GM23248 (cell line): ENCODE measurements at regions not wholly inside any gene's neighbourhood (a gene's known extent, or its start where the extent isn't known, plus 50 kb on each side); places are given as distances from the start of the nearest gene placed in this dataset.

Experiments used
- DNase-seq: peaks from one replicate; pipeline ENCODE4 v3.0.0-alpha.2; 2015
- H2AFZ ChIP-seq: fragments of 200-600 bp; sonication (generic); 2 replicates; pipeline ENCODE4 v1.6.1; 2016; ENCODE audit warnings: antibody characterized with exemption
- H3F3A ChIP-seq: fragments of 200-600 bp; sonication (generic); 2 replicates; pipeline ENCODE4 v1.6.1; 2016; ENCODE audit warnings: mild to moderate bottlenecking, antibody characterized with exemption, mixed run types; ENCODE audit not compliant: insufficient read depth
- H3K27ac ChIP-seq: fragments of 200-600 bp; sonication (generic); 2 replicates; pipeline ENCODE4 v1.5.1; 2016; ENCODE audit warnings: mild to moderate bottlenecking
- H3K27me3 ChIP-seq: fragments of 200-600 bp; sonication (generic); replicated peaks from 2 replicates; pipeline ENCODE4 v1.6.1; 2016; ENCODE audit warnings: mild to moderate bottlenecking; ENCODE audit not compliant: insufficient read depth
- H3K36me3 ChIP-seq: fragments of 200-600 bp; sonication (generic); 2 replicates; pipeline ENCODE4 v1.6.1; 2016; ENCODE audit warnings: low read depth, mild to moderate bottlenecking
- H3K4me1 ChIP-seq: fragments of 200-600 bp; sonication (generic); 2 replicates; pipeline ENCODE4 v1.6.1; 2016; ENCODE audit warnings: mild to moderate bottlenecking; ENCODE audit not compliant: insufficient read depth
- H3K4me2 ChIP-seq: fragments of 200-600 bp; sonication (generic); one replicate; pipeline ENCODE4 v1.6.1; 2016; ENCODE audit warnings: mild to moderate bottlenecking; ENCODE audit not compliant: unreplicated experiment
- H3K4me3 ChIP-seq: fragments of 200-600 bp; sonication (generic); 2 replicates; pipeline ENCODE4 v1.5.1; 2016; ENCODE audit warnings: mild to moderate bottlenecking
- H3K79me2 ChIP-seq: fragments of 200-600 bp; sonication (generic); 2 replicates; pipeline ENCODE4 v1.6.1; 2016; ENCODE audit warnings: mild to moderate bottlenecking; ENCODE audit not compliant: insufficient read depth
- H3K9ac ChIP-seq: fragments of 200-600 bp; sonication (generic); 2 replicates; pipeline ENCODE4 v1.6.1; 2016; ENCODE audit warnings: mild to moderate bottlenecking
- H3K9me2 ChIP-seq: fragments of 200-600 bp; sonication (generic); 2 replicates; pipeline ENCODE4 v1.6.1; 2016; ENCODE audit warnings: mixed run types, mild to moderate bottlenecking, moderate library complexity; ENCODE audit not compliant: insufficient read depth
- H3K9me3 ChIP-seq: fragments of 200-600 bp; sonication (generic); one replicate; pipeline ENCODE4 v1.6.1; 2017; ENCODE audit warnings: low read depth
- H4K20me1 ChIP-seq: fragments of 200-600 bp; sonication (generic); 2 replicates; pipeline ENCODE4 v1.6.0; 2016; ENCODE audit not compliant: insufficient read depth
- EZH2 ChIP-seq: fragments of 200-600 bp; sonication (generic); IDR thresholded peaks from 2 replicates; pipeline ENCODE4 v1.6.1; 2018; ENCODE audit warnings: antibody characterized with exemption, mild to moderate bottlenecking; ENCODE audit not compliant: insufficient read depth, poor library complexity, severe bottlenecking
- EZH2phosphoT487 ChIP-seq: fragments of 200-600 bp; sonication (generic); IDR thresholded peaks from 2 replicates; pipeline ENCODE4 v1.6.1; 2018; ENCODE audit warnings: antibody characterized with exemption, moderate library complexity, mild to moderate bottlenecking, low read depth; ENCODE audit not compliant: insufficient read depth
- WGBS, 2 experiments: methylation state at CpG; one replicate each; pipeline ENCODE4 v1.1.6; 2015 to 2017; ENCODE audit warnings: low lambda C conversion rate in 2 of 2, low coverage in 1 of 2; ENCODE audit errors: missing lambda C conversion rate in 2 of 2; 5-methylcytosine and 5-hydroxymethylcytosine counted together
- in situ Hi-C: fragments of 300-500 bp; cut with MboI; formaldehyde crosslinking; loops from 2 replicates; pipeline ENCODE4 v1.15.0; 2020

GRCh38 chr9:113660196-113660595 lies 196.7 kb downstream of the RGS3 start:
- H3K9ac ChIP-seq, result no peak overlapping the region
- WGBS, 2 experiments, result 61 to 64% methylated on average over 9 of the region's 9 CpGs
- peaks cover 5% of the 10 kb centered on the region; the same call in 1 of the 2 replicates for H3K4me1 ChIP-seq
- no peaks in the 10 kb centered on the region for H3K9me3 ChIP-seq
- in situ Hi-C loops, result no loop called here
- no peak for TF ChIP-seq EZH2phosphoT487
- no peaks in the 10 kb centered on the region for H3K9me2 ChIP-seq
- H2AFZ ChIP-seq, result no peak overlapping the region
- no peak for DNase-seq
- H3K27me3 ChIP-seq, result no peaks in the 10 kb centered on the region
- H4K20me1 ChIP-seq, result no peaks in the 10 kb centered on the region
- no peaks in the 10 kb centered on the region for H3F3A ChIP-seq
- no peaks in the 10 kb centered on the region for H3K36me3 ChIP-seq
- no peak overlapping the region for H3K27ac ChIP-seq
- no peaks in the 10 kb centered on the region for H3K79me2 ChIP-seq
- H3K4me3 ChIP-seq, result no peak overlapping the region
- no peak overlapping the region for H3K4me2 ChIP-seq

- no peak overlapping the region for H3K27ac ChIP-seq
- WGBS, 2 experiments, result 90 to 91% methylated on average over 7 of the region's 7 CpGs
Observed at GRCh38 chr9:113661074-113661473, 197.5 kb downstream of the RGS3 start.

GRCh38 chr9:113664181-113664875 lies 200.8 kb downstream of the RGS3 start:
- H3K9ac ChIP-seq, result no peak overlapping the region
- H3K27ac ChIP-seq, result no peak overlapping the region
- H3K9me2 ChIP-seq, result no peaks in the 10 kb centered on the region
- H4K20me1 ChIP-seq, result no peaks in the 10 kb centered on the region
- no peaks in the 10 kb centered on the region for H3K9me3 ChIP-seq
- H3K4me2 ChIP-seq, result no peak overlapping the region
- no peaks in the 10 kb centered on the region for H3K36me3 ChIP-seq
- 79 to 83% methylated on average over 16 of the region's 16 CpGs for WGBS, 2 experiments
- H3F3A ChIP-seq, result peaks cover 2% of the 10 kb centered on the region; the same call in 1 of the 2 replicates
- peaks cover 11% of the 10 kb centered on the region for H3K4me1 ChIP-seq
- no peak overlapping the region for H2AFZ ChIP-seq
- no peak for DNase-seq
- TF ChIP-seq EZH2 (no peak), EZH2phosphoT487 (no peak)
- no peaks in the 10 kb centered on the region for H3K79me2 ChIP-seq
- no peak overlapping the region for H3K4me3 ChIP-seq
- in situ Hi-C loops, result no loop called here
- H3K27me3 ChIP-seq, result no peaks in the 10 kb centered on the region

More at GRCh38 chr9:113661074-113661473, 197.5 kb downstream of the RGS3 start:
- Histone ChIP-seq H3K4me3 (no peak overlapping the region), H2AFZ (no peak overlapping the region), H3K9me3 (no peaks in the 10 kb centered on the region), H3K36me3 (no peaks in the 10 kb centered on the region), H3K79me2 (no peaks in the 10 kb centered on the region), H3K27me3 (no peaks in the 10 kb centered on the region), H3F3A (no peaks in the 10 kb centered on the region), H4K20me1 (no peaks in the 10 kb centered on the region), H3K4me2 (no peak overlapping the region), H3K4me1 (peaks cover 4% of the 10 kb centered on the region; the same call in 1 of the 2 replicates), H3K9me2 (no peaks in the 10 kb centered on the region), H3K9ac (no peak overlapping the region)
- TF ChIP-seq EZH2 (no peak), EZH2phosphoT487 (no peak)
- in situ Hi-C loops, result no loop called here
- no peak for DNase-seq

- Histone ChIP-seq H3K27me3 (no peaks in the 10 kb centered on the region), H3K9ac (no peak overlapping the region), H3K36me3 (no peaks in the 10 kb centered on the region), H3K4me1 (peaks cover 11% of the 10 kb centered on the region), H3K27ac (no peak overlapping the region), H3K9me3 (no peaks in the 10 kb centered on the region), H3K9me2 (no peaks in the 10 kb centered on the region), H3K79me2 (no peaks in the 10 kb centered on the region), H3K4me2 (no peak overlapping the region), H4K20me1 (no peaks in the 10 kb centered on the region), H3K4me3 (no peak overlapping the region), H3F3A (peaks cover 10% of the 10 kb centered on the region; the same call in 1 of the 2 replicates), H2AFZ (no peak overlapping the region)
- WGBS, 2 experiments, result 100% methylated on average over 1 of the region's 1 CpG
- DNase-seq, result no peak
- TF ChIP-seq EZH2phosphoT487, result no peak
- TF ChIP-seq EZH2, result no peak
- in situ Hi-C loops, result no loop called here
Observed at GRCh38 chr9:113665064-113665463, 201.5 kb downstream of the RGS3 start.

GRCh38 chr9:113665756-113666155 lies 202.2 kb downstream of the RGS3 start:
- Histone ChIP-seq H3F3A (peaks cover 11% of the 10 kb centered on the region; the same call in 1 of the 2 replicates), H3K4me3 (no peak overlapping the region), H3K27me3 (no peaks in the 10 kb centered on the region), H3K79me2 (no peaks in the 10 kb centered on the region), H3K4me2 (no peak overlapping the region), H2AFZ (no peak overlapping the region), H3K9ac (no peak overlapping the region), H3K9me2 (no peaks in the 10 kb centered on the region), H3K36me3 (no peaks in the 10 kb centered on the region), H3K27ac (no peak overlapping the region), H3K9me3 (no peaks in the 10 kb centered on the region), H3K4me1 (peaks cover 11% of the 10 kb centered on the region), H4K20me1 (no peaks in the 10 kb centered on the region)
- TF ChIP-seq EZH2 (no peak), EZH2phosphoT487 (no peak)
- WGBS, 2 experiments, result 92 to 95% methylated on average over 7 of the region's 7 CpGs
- DNase-seq, result no peak
- in situ Hi-C loops, result no loop called here
